Mesendoderm (in vitro differentiated cells): ENCODE measurements at regions not wholly inside any gene's neighbourhood (a gene's known extent, or its start where the extent isn't known, plus 50 kb on each side); places are given as distances from the start of the nearest gene placed in this dataset.

ENCODE experiments used
- DNase-seq: peaks from one replicate; pipeline ENCODE4 v3.0.0; 2013
- H2AK5ac ChIP-seq: 2 replicates; pipeline ENCODE4 v1.6.1; 2013; ENCODE audit warnings: low read length, inconsistent platforms
- H2BK120ac ChIP-seq: 2 replicates; pipeline ENCODE4 v1.6.1; 2013; ENCODE audit warnings: low read depth, mild to moderate bottlenecking, low read length, moderate library complexity, mixed read lengths
- H2BK15ac ChIP-seq: replicated peaks from 2 replicates; pipeline ENCODE4 v1.6.1; 2013; ENCODE audit warnings: low read depth, mild to moderate bottlenecking, moderate library complexity
- H2BK5ac ChIP-seq: 2 replicates; pipeline ENCODE4 v1.6.1; 2013; ENCODE audit warnings: low read length, inconsistent platforms
- H3K18ac ChIP-seq: 2 replicates; pipeline ENCODE4 v1.6.1; 2013; ENCODE audit warnings: mild to moderate bottlenecking, low read length, mixed read lengths
- H3K23ac ChIP-seq: one replicate; pipeline ENCODE4 v1.6.1; 2013; ENCODE audit warnings: low read length
- H3K27ac ChIP-seq: 2 replicates; pipeline ENCODE4 v1.5.1; 2013; ENCODE audit warnings: low read depth, mild to moderate bottlenecking, inconsistent platforms, low read length, moderate library complexity
- H3K27me3 ChIP-seq: 2 replicates; pipeline ENCODE4 v1.6.1; 2013; ENCODE audit warnings: low read length, control low read depth, mild to moderate bottlenecking, inconsistent platforms; ENCODE audit not compliant: insufficient read depth, poor library complexity
- H3K36me3 ChIP-seq: 2 replicates; pipeline ENCODE4 v1.6.1; 2013; ENCODE audit warnings: low read length, inconsistent platforms; ENCODE audit not compliant: control insufficient read depth, insufficient read depth
- H3K4ac ChIP-seq: one replicate; pipeline ENCODE4 v1.6.1; 2013; ENCODE audit warnings: low read depth, mild to moderate bottlenecking, low read length, moderate library complexity
- H3K4me1 ChIP-seq: 2 replicates; pipeline ENCODE4 v1.6.1; 2013; ENCODE audit warnings: low read depth, low read length, inconsistent platforms; ENCODE audit not compliant: control insufficient read depth
- H3K4me2 ChIP-seq: 2 replicates; pipeline ENCODE4 v1.6.1; 2013; ENCODE audit warnings: low read length
- H3K4me3 ChIP-seq: 2 replicates; pipeline ENCODE4 v1.5.1; 2013; ENCODE audit warnings: mild to moderate bottlenecking, low read length
- H3K56ac ChIP-seq: one replicate; pipeline ENCODE4 v1.6.1; 2013; ENCODE audit warnings: low read length
- H3K79me1 ChIP-seq: 2 replicates; pipeline ENCODE4 v1.6.1; 2013; ENCODE audit warnings: low read length, inconsistent platforms
- H3K79me2 ChIP-seq: 2 replicates; pipeline ENCODE4 v1.6.1; 2013; ENCODE audit warnings: mild to moderate bottlenecking, low read length; ENCODE audit not compliant: control insufficient read depth, insufficient read depth
- H3K9ac ChIP-seq: 2 replicates; pipeline ENCODE4 v1.6.1; 2013; ENCODE audit warnings: low read length, inconsistent platforms
- H4K5ac ChIP-seq: one replicate; pipeline ENCODE4 v1.6.1; 2013; ENCODE audit warnings: low read length
- H4K8ac ChIP-seq: one replicate; pipeline ENCODE4 v1.6.1; 2013; ENCODE audit warnings: low read depth, mild to moderate bottlenecking, control low read depth, low read length, moderate library complexity
- WGBS: extraction: QIAGEN DNeasy Blood & Tissue Kit; methylation state at CpG from one replicate; pipeline ENCODE4 v1.1.7; 2013; ENCODE audit warnings: low lambda C conversion rate, missing lambda C conversion rate; ENCODE audit not compliant: insufficient coverage; ENCODE audit errors: extremely low coverage; 5-methylcytosine and 5-hydroxymethylcytosine counted together

GRCh38 chr1:4052657-4053056 lies 152.6 kb upstream of the C1orf174 start:
- H2BK5ac ChIP-seq, result no peak overlapping the region
- no peaks in the 10 kb centered on the region for H3K27me3 ChIP-seq
- H3K18ac ChIP-seq, result no peak overlapping the region
- no peaks in the 10 kb centered on the region for H3K36me3 ChIP-seq
- H4K8ac ChIP-seq, result no peak overlapping the region
- no peak overlapping the region for H4K5ac ChIP-seq
- H2AK5ac ChIP-seq, result no peak overlapping the region
- no peak overlapping the region for H3K4ac ChIP-seq
- DNase-seq, result no peak
- H3K56ac ChIP-seq, result no peak overlapping the region
- no peaks in the 10 kb centered on the region for H3K79me2 ChIP-seq
- no peak overlapping the region for H2BK15ac ChIP-seq
- no peak overlapping the region for H3K23ac ChIP-seq
- no peak overlapping the region for H3K4me3 ChIP-seq
- no peak overlapping the region for H3K4me2 ChIP-seq
- no peaks in the 10 kb centered on the region for H3K79me1 ChIP-seq
- H3K4me1 ChIP-seq, result no peaks in the 10 kb centered on the region
- H3K27ac ChIP-seq, result no peak overlapping the region
- whole genome bisulfite sequencing, result no CpG with 5 or more reads among the region's 6 CpGs
- no peak overlapping the region for H3K9ac ChIP-seq
- no peak overlapping the region for H2BK120ac ChIP-seq

GRCh38 chr1:4053160-4053748 lies 153.2 kb upstream of the C1orf174 start:
- no peak overlapping the region for H3K9ac ChIP-seq
- H3K23ac ChIP-seq, result no peak overlapping the region
- H3K27ac ChIP-seq, result no peak overlapping the region
- no peak overlapping the region for H2AK5ac ChIP-seq
- H2BK5ac ChIP-seq, result no peak overlapping the region
- H4K8ac ChIP-seq, result no peak overlapping the region
- H3K56ac ChIP-seq, result no peak overlapping the region
- H3K18ac ChIP-seq, result no peak overlapping the region
- no peaks in the 10 kb centered on the region for H3K79me2 ChIP-seq
- no peaks in the 10 kb centered on the region for H3K27me3 ChIP-seq
- no peak overlapping the region for H4K5ac ChIP-seq
- no peaks in the 10 kb centered on the region for H3K36me3 ChIP-seq
- WGBS, result no CpG with 5 or more reads among the region's 8 CpGs
- no peaks in the 10 kb centered on the region for H3K4me1 ChIP-seq
- H3K4me2 ChIP-seq, result no peak overlapping the region
- DNase-seq, result no peak
- H3K4ac ChIP-seq, result no peak overlapping the region
- no peaks in the 10 kb centered on the region for H3K79me1 ChIP-seq
- H2BK15ac ChIP-seq, result no peak overlapping the region
- H2BK120ac ChIP-seq, result no peak overlapping the region
- no peak overlapping the region for H3K4me3 ChIP-seq

GRCh38 chr1:4053774-4054173 lies 153.7 kb upstream of the C1orf174 start:
- Histone ChIP-seq H3K9ac (no peak overlapping the region), H2BK15ac (no peak overlapping the region), H3K4me1 (no peaks in the 10 kb centered on the region), H3K4ac (no peak overlapping the region), H4K8ac (no peak overlapping the region), H3K23ac (no peak overlapping the region), H3K18ac (no peak overlapping the region), H3K27me3 (no peaks in the 10 kb centered on the region), H3K4me3 (no peak overlapping the region), H3K79me2 (no peaks in the 10 kb centered on the region), H4K5ac (no peak overlapping the region), H2BK120ac (no peak overlapping the region), H2AK5ac (no peak overlapping the region), H3K36me3 (no peaks in the 10 kb centered on the region), H3K79me1 (no peaks in the 10 kb centered on the region), H2BK5ac (no peak overlapping the region), H3K27ac (no peak overlapping the region), H3K56ac (no peak overlapping the region), H3K4me2 (no peak overlapping the region)
- WGBS, result no CpG with 5 or more reads among the region's 5 CpGs
- no peak for DNase-seq

GRCh38 chr1:4055294-4055967 lies 155.4 kb upstream of the C1orf174 start:
- H2BK5ac ChIP-seq, result no peak overlapping the region
- H3K4ac ChIP-seq, result no peak overlapping the region
- no peaks in the 10 kb centered on the region for H3K4me1 ChIP-seq
- WGBS, result no CpG with 5 or more reads among the region's 16 CpGs
- no peaks in the 10 kb centered on the region for H3K79me2 ChIP-seq
- H3K4me3 ChIP-seq, result no peak overlapping the region
- no peak overlapping the region for H3K23ac ChIP-seq
- H3K27me3 ChIP-seq, result no peaks in the 10 kb centered on the region
- no peak overlapping the region for H3K27ac ChIP-seq
- no peaks in the 10 kb centered on the region for H3K79me1 ChIP-seq
- H3K9ac ChIP-seq, result no peak overlapping the region
- H3K56ac ChIP-seq, result no peak overlapping the region
- no peak overlapping the region for H2BK120ac ChIP-seq
- H3K4me2 ChIP-seq, result no peak overlapping the region
- H3K18ac ChIP-seq, result no peak overlapping the region
- H4K5ac ChIP-seq, result no peak overlapping the region
- no peak for DNase-seq
- H2AK5ac ChIP-seq, result no peak overlapping the region
- no peak overlapping the region for H2BK15ac ChIP-seq
- H3K36me3 ChIP-seq, result no peaks in the 10 kb centered on the region
- H4K8ac ChIP-seq, result no peak overlapping the region

GRCh38 chr1:4056422-4056821 lies 156.3 kb upstream of the C1orf174 start:
- no peak for DNase-seq
- H3K27ac ChIP-seq, result no peak overlapping the region
- no peak overlapping the region for H2BK15ac ChIP-seq
- H3K4me3 ChIP-seq, result no peak overlapping the region
- no peak overlapping the region for H2BK5ac ChIP-seq
- H3K18ac ChIP-seq, result no peak overlapping the region
- H3K36me3 ChIP-seq, result no peaks in the 10 kb centered on the region
- no peak overlapping the region for H3K23ac ChIP-seq
- no peaks in the 10 kb centered on the region for H3K79me2 ChIP-seq
- H3K9ac ChIP-seq, result no peak overlapping the region
- no peaks in the 10 kb centered on the region for H3K79me1 ChIP-seq
- H4K8ac ChIP-seq, result no peak overlapping the region
- H3K4ac ChIP-seq, result no peak overlapping the region
- no peak overlapping the region for H2BK120ac ChIP-seq
- no peaks in the 10 kb centered on the region for H3K4me1 ChIP-seq
- WGBS, result no CpG with 5 or more reads among the region's 9 CpGs
- no peak overlapping the region for H3K56ac ChIP-seq
- no peak overlapping the region for H2AK5ac ChIP-seq
- H3K27me3 ChIP-seq, result no peaks in the 10 kb centered on the region
- no peak overlapping the region for H4K5ac ChIP-seq
- no peak overlapping the region for H3K4me2 ChIP-seq

GRCh38 chr1:4056989-4057388 lies 156.9 kb upstream of the C1orf174 start:
- Histone ChIP-seq H2BK120ac (no peak overlapping the region), H3K79me2 (no peaks in the 10 kb centered on the region), H2BK5ac (no peak overlapping the region), H3K4me1 (no peaks in the 10 kb centered on the region), H3K4me3 (no peak overlapping the region), H4K5ac (no peak overlapping the region), H3K79me1 (no peaks in the 10 kb centered on the region), H3K23ac (no peak overlapping the region), H3K4me2 (no peak overlapping the region), H2AK5ac (no peak overlapping the region), H3K9ac (no peak overlapping the region), H3K27me3 (no peaks in the 10 kb centered on the region), H3K4ac (no peak overlapping the region), H3K18ac (no peak overlapping the region), H3K56ac (no peak overlapping the region), H3K27ac (no peak overlapping the region), H4K8ac (no peak overlapping the region), H3K36me3 (no peaks in the 10 kb centered on the region), H2BK15ac (no peak overlapping the region)
- no CpG with 5 or more reads among the region's 7 CpGs for WGBS
- DNase-seq, result no peak
